ENCODE measurements at regions not wholly inside any gene's neighbourhood (a gene's known extent, or its start where the extent isn't known, plus 50 kb on each side); places are given as distances from the start of the nearest gene placed in this dataset.

DNA sequence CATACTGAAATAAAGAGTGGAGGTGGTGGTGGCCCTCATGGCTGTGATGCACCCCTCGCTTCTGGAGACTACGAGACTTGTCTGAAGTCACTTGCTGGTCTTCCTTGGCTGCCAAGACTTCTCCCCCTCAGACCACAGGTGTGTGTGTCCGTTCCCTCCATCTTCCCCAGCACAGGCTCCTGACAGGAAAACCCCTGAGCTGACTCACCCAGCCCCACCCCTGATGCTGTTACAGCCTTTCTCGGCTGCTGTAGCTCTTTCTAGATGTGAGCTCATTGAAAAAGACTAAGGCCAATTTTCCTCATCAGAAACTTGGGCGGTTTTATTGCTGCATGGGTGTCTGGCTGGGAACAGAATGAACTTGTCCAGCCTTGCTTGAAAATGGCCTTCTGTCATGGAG, 296.9 kb downstream of the TMEM114 start:
- TF ChIP-seq SIN3A (IDR thresholded peaks at IDR 0.05; ENCODE audit: borderline replicate concordance, insufficient read depth, low read length) (no peak), FOXP2 (optimal IDR thresholded peaks at IDR 0.05; ENCODE audit: borderline replicate concordance, extremely low read depth, extremely low read length, insufficient read depth) (no peak)

All from PFSK-1 (cell line).